Stimulated activated CD4-positive, alpha-beta T cell treated with anti-CD3 and anti-CD28 coated beads, Interleukin-12 subunit alpha, Interleukin-12 subunit beta, amount 100 ng/mL, for 4 hours (primary cell): ENCODE measurements at regions not wholly inside any gene's neighbourhood (a gene's known extent, or its start where the extent isn't known, plus 50 kb on each side); places are given as distances from the start of the nearest gene placed in this dataset.
"Not testable (repeated sequence)": the region's sequence is repeated elsewhere in the genome, so short reads cannot be mapped to it uniquely, and the experiment has no call there.

ENCODE experiments used
- DNase-seq: peaks from one replicate; pipeline ENCODE4 v3.0.0-alpha.2; 2020

GRCh38 chr7:79615871-79616640 lies 162.6 kb upstream of the MAGI2 start:
- no peak for DNase-seq

- DNase-seq = no peak
These were observed 162.0 kb upstream of the MAGI2 start for GRCh38 chr7:79615466-79615865.

- DNase-seq = no peak
These were observed 159.4 kb upstream of the MAGI2 start for GRCh38 chr7:79612903-79613302.

GRCh38 chr7:79612022-79612421 lies 158.6 kb upstream of the MAGI2 start:
- DNase-seq = no peak

GRCh38 chr7:79610748-79611304 lies 157.4 kb upstream of the MAGI2 start:
- DNase-seq = no peak

GRCh38 chr7:79610313-79610712 lies 156.8 kb upstream of the MAGI2 start:
- no peak for DNase-seq

GRCh38 chr7:79608005-79608404 lies 154.5 kb upstream of the MAGI2 start:
- DNase-seq = no peak

- DNase-seq = no peak
These were observed 151.4 kb upstream of the MAGI2 start for GRCh38 chr7:79604841-79605240.

GRCh38 chr7:79598351-79598750 lies 144.9 kb upstream of the MAGI2 start:
- DNase-seq = no peak

- not testable (repeated sequence) for DNase-seq
These were observed 141.2 kb upstream of the MAGI2 start for GRCh38 chr7:79594671-79595070.

GRCh38 chr7:79593866-79594301 lies 140.4 kb upstream of the MAGI2 start:
- DNase-seq = no peak

GRCh38 chr7:79590916-79591623 lies 137.6 kb upstream of the MAGI2 start:
- DNase-seq = no peak

- no peak for DNase-seq
These were observed 136.9 kb upstream of the MAGI2 start for GRCh38 chr7:79590391-79590790.

- DNase-seq = no peak
These were observed 117.4 kb upstream of the MAGI2 start for GRCh38 chr7:79570903-79571302.

GRCh38 chr7:79563821-79564522 lies 110.5 kb upstream of the MAGI2 start:
- DNase-seq = no peak

GRCh38 chr7:79555571-79555970 lies 102.1 kb upstream of the MAGI2 start:
- DNase-seq = no peak

GRCh38 chr7:79553811-79554555 lies 100.5 kb upstream of the MAGI2 start:
- DNase-seq = no peak

GRCh38 chr7:79552463-79552862 lies 99.0 kb upstream of the MAGI2 start:
- no peak for DNase-seq

GRCh38 chr7:79548727-79549126 lies 95.3 kb upstream of the MAGI2 start:
- no peak for DNase-seq

- no peak for DNase-seq
These were observed 93.7 kb upstream of the MAGI2 start for GRCh38 chr7:79547132-79547531.

GRCh38 chr7:79540592-79540991 lies 87.1 kb upstream of the MAGI2 start:
- DNase-seq = no peak

GRCh38 chr7:79534128-79534527 lies 80.7 kb upstream of the MAGI2 start:
- DNase-seq = no peak
